Testis (tissue), 2 donors: ENCODE measurements at regions not wholly inside any gene's neighbourhood (a gene's known extent, or its start where the extent isn't known, plus 50 kb on each side); places are given as distances from the start of the nearest gene placed in this dataset.
"Not testable (repeated sequence)": the region's sequence is repeated elsewhere in the genome, so short reads cannot be mapped to it uniquely, and the experiment has no call there.

ENCODE experiments used
- POLR2A ChIP-seq: fragments of 450-650 bp; IDR thresholded peaks from one replicate; pipeline ENCODE4 v1.6.1; 2017; ENCODE audit warnings: antibody characterized with exemption, mild to moderate bottlenecking, moderate library complexity
- TF ChIP-seq, protein P1 (sequence below), 3 experiments: fragments of 450-650 bp in 2 of 3; fragments of 200-600 bp in 1 of 3; sonication (generic) in 1 of 3; IDR thresholded peaks; one replicate each; pipeline ENCODE4 v1.5.1; 2016 to 2019; ENCODE audit warnings: antibody characterized with exemption in 3 of 3, mild to moderate bottlenecking in 2 of 3, moderate library complexity in 1 of 3

DNA sequence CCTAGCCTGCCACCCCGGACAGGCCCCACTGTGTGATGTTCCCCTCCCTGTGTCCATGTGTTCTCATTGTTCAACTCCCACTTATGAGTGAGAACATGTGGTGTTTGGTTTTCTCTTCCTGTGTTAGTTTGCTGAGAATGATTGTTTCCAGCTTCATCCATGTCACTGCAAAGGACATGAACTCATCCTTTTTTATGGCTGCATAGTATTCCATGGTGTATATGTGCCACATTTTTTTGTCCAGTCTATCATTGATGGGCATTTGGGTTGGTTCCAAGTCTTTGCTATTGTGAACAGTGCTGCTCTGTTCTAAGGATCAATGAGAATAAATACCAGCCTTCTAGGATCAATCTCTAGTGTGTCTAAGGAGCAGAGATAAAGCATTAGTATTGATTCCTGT, 543.9 kb upstream of the ZNF804A start:
- TF ChIP-seq POLR2A: not testable (repeated sequence)
- TF ChIP-seq, protein P1, sequence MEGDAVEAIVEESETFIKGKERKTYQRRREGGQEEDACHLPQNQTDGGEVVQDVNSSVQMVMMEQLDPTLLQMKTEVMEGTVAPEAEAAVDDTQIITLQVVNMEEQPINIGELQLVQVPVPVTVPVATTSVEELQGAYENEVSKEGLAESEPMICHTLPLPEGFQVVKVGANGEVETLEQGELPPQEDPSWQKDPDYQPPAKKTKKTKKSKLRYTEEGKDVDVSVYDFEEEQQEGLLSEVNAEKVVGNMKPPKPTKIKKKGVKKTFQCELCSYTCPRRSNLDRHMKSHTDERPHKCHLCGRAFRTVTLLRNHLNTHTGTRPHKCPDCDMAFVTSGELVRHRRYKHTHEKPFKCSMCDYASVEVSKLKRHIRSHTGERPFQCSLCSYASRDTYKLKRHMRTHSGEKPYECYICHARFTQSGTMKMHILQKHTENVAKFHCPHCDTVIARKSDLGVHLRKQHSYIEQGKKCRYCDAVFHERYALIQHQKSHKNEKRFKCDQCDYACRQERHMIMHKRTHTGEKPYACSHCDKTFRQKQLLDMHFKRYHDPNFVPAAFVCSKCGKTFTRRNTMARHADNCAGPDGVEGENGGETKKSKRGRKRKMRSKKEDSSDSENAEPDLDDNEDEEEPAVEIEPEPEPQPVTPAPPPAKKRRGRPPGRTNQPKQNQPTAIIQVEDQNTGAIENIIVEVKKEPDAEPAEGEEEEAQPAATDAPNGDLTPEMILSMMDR (IDR thresholded peaks at IDR 0.05): not testable (repeated sequence)
